ENCODE measurements at regions not wholly inside any gene's neighbourhood (a gene's known extent, or its start where the extent isn't known, plus 50 kb on each side); places are given as distances from the start of the nearest gene placed in this dataset.

DNA sequence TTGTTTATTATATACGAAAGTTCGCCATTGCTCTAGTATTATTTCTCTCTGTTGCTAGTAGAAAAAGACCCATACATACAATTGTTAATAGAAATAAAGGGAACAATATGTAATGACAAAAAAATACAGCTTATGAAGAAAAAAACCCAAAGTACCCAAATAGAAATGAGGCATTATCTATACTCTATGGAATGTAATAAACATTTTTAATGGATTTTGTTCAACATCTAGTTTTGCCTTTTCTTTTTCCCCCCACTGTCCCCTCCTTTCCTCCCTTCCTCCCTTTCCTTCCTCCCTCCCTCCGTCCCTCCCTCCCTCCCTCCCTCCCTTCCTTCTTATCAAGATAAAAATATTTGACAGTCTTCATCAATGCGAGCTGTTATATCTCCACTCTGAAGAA, 81.5 kb upstream of the NEK7 start:
- H4K8ac ChIP-seq (replicated peaks; ENCODE audit: insufficient read length, low read depth, low read length), result no peak overlapping the region
- H3K56ac ChIP-seq (ENCODE audit: insufficient read length, low read depth, low read length), result no peak overlapping the region
- H3K23me2 ChIP-seq (ENCODE audit: insufficient read length, low read depth, low read length, poor library complexity, severe bottlenecking), result no peaks in the 10 kb centered on the region
- H3K79me2 ChIP-seq (ENCODE audit: insufficient read depth, low read length), result no peaks in the 10 kb centered on the region
- no CpG with 5 or more reads among the region's 4 CpGs for WGBS (ENCODE audit: extremely low coverage, insufficient read length, low lambda C conversion rate)
- no peak overlapping the region for H3K27ac ChIP-seq (ENCODE audit: insufficient read length, low read depth, low read length)
- H3K9me3 Mint-ChIP-seq, result peaks cover 3 to 4% of the 10 kb centered on the region in 2 experiments; a peak in 1 of 5 replicates
- H4K91ac ChIP-seq (ENCODE audit: insufficient read length, low read depth, low read length), result no peak overlapping the region
- no peaks in the 10 kb centered on the region for H3K27me3 ChIP-seq (ENCODE audit: insufficient read depth, low read length)
- no peak overlapping the region for H3K18ac ChIP-seq (ENCODE audit: insufficient read length, low read depth, low read length)
- no peak for DNase-seq
- H2BK12ac ChIP-seq (ENCODE audit: insufficient read length, low read depth, low read length), result no peak overlapping the region
- no peaks in the 10 kb centered on the region for H3K27me3 Mint-ChIP-seq (ENCODE audit: low read depth)
- H2BK5ac ChIP-seq (ENCODE audit: insufficient read length, low read length), result no peak overlapping the region
- no peak overlapping the region for H3K4ac ChIP-seq (ENCODE audit: low read depth, low read length)
- no peak overlapping the region for H3K14ac ChIP-seq (ENCODE audit: insufficient read depth, low read length)
- no peak overlapping the region for H3K4me2 ChIP-seq (ENCODE audit: insufficient read depth, insufficient read length, low read length)
- H3T11ph ChIP-seq (ENCODE audit: low read length), result no peak overlapping the region
- H3K23ac ChIP-seq (ENCODE audit: insufficient read length, low read depth, low read length), result no peak overlapping the region
- no peak overlapping the region for H2BK120ac ChIP-seq (ENCODE audit: low read depth, low read length, poor library complexity, severe bottlenecking)
- no peaks in the 10 kb centered on the region for H4K20me1 ChIP-seq (ENCODE audit: control insufficient read depth, insufficient read depth, insufficient read length)
- no peak overlapping the region for H2BK15ac ChIP-seq (ENCODE audit: low read depth, low read length)
- no peaks in the 10 kb centered on the region for H3K79me1 ChIP-seq (ENCODE audit: insufficient read depth, low read depth, low read length, poor library complexity, severe bottlenecking)
- no peak overlapping the region for H2AK5ac ChIP-seq (ENCODE audit: insufficient read length, low read length)
- H2AFZ ChIP-seq (ENCODE audit: low read length), result no peak overlapping the region
- H3K9me3 ChIP-seq (ENCODE audit: control insufficient read depth, low read depth, low read length), result no peaks in the 10 kb centered on the region
- no peak overlapping the region for H3K27ac Mint-ChIP-seq
- H2BK20ac ChIP-seq (ENCODE audit: low read depth, low read length, poor library complexity, severe bottlenecking), result no peak overlapping the region
- no peak overlapping the region for H3K4me3 Mint-ChIP-seq
- TF ChIP-seq, protein P1, sequence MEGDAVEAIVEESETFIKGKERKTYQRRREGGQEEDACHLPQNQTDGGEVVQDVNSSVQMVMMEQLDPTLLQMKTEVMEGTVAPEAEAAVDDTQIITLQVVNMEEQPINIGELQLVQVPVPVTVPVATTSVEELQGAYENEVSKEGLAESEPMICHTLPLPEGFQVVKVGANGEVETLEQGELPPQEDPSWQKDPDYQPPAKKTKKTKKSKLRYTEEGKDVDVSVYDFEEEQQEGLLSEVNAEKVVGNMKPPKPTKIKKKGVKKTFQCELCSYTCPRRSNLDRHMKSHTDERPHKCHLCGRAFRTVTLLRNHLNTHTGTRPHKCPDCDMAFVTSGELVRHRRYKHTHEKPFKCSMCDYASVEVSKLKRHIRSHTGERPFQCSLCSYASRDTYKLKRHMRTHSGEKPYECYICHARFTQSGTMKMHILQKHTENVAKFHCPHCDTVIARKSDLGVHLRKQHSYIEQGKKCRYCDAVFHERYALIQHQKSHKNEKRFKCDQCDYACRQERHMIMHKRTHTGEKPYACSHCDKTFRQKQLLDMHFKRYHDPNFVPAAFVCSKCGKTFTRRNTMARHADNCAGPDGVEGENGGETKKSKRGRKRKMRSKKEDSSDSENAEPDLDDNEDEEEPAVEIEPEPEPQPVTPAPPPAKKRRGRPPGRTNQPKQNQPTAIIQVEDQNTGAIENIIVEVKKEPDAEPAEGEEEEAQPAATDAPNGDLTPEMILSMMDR (conservative IDR thresholded peaks at IDR 0.05), result no peak
- 0 out of 4 replicates have a peak, but pooled peaks cover 0 to 2% of the 10 kb centered on the region in 2 experiments for H3K4me1 Mint-ChIP-seq
- no peaks in the 10 kb centered on the region for H3K36me3 Mint-ChIP-seq (ENCODE audit: insufficient read depth in 1 of 3, low read depth in 3 of 3)
- H3K9ac ChIP-seq (ENCODE audit: extremely low read depth, insufficient read length, low read length), result no peak overlapping the region
- H4K5ac ChIP-seq (ENCODE audit: insufficient read length, low read depth, low read length), result no peak overlapping the region
- no peaks in the 10 kb centered on the region for H3K4me1 ChIP-seq (ENCODE audit: insufficient read depth, low read length)
